SK-N-SH (cell line): ENCODE measurements at regions not wholly inside any gene's neighbourhood (a gene's known extent, or its start where the extent isn't known, plus 50 kb on each side); places are given as distances from the start of the nearest gene placed in this dataset.

Experiments used
- CTCF ChIP-seq: fragments of 200-600 bp; sonication (generic); IDR thresholded peaks from 2 replicates; pipeline ENCODE4 v1.6.1; 2017; ENCODE audit warnings: antibody characterized with exemption, mild to moderate bottlenecking, moderate library complexity
- EP300 ChIP-seq, 2 experiments: IDR thresholded peaks; 2 replicates each; pipeline versions ENCODE4 v1.4.0 to v1.6.1; 2012; ENCODE audit warnings: borderline replicate concordance in 1 of 2, low read depth in 1 of 2, low read length in 1 of 2
- EZH2phosphoT487 ChIP-seq: fragments of 200-600 bp; sonication (generic); IDR thresholded peaks from 2 replicates; pipeline ENCODE4 v1.6.1; 2017; ENCODE audit warnings: low read depth, mixed run types, mild to moderate bottlenecking, antibody characterized with exemption, moderate library complexity, borderline replicate concordance
- JUND ChIP-seq: IDR thresholded peaks from 2 replicates; pipeline ENCODE4 v1.4.0; 2012
- RXRA ChIP-seq: IDR thresholded peaks from 2 replicates; pipeline ENCODE4 v1.4.0; 2012; ENCODE audit warnings: low read depth, mild to moderate bottlenecking, borderline replicate concordance
- TAF1 ChIP-seq: IDR thresholded peaks from 2 replicates; pipeline ENCODE4 v1.6.1; 2012; ENCODE audit warnings: low read depth, mild to moderate bottlenecking, low read length, moderate library complexity, borderline replicate concordance

DNA sequence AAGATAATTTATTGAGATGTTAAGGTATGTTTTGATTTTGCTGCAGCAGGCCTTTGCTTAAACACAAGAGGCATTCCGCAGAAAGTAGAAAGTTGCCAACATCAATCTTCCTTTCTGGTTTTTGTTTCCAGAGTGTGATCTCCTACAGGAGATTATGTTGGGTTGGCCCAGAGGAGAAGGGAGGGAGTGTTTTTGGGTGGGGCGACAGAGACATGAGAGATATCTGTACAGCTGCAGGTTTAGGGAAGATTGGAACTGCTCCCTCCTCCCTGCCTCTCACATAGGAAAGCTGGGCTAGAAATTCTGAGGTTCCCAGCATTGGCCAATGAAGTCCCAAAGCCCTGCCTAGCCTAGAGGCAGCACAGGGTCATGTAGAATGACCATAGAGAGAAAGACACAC lies 211.0 kb downstream of the CEMIP2 start:
- TF ChIP-seq RXRA (no peak), EZH2phosphoT487 (no peak), CTCF (no peak), EP300 (IDR thresholded peaks at IDR 0.05; ENCODE audit: borderline replicate concordance in 1 of 2, low read depth in 1 of 2, low read length in 1 of 2) (no peak), TAF1 (no peak), JUND (no peak)
